Endothelial cell (in vitro differentiated cells): ENCODE measurements at regions not wholly inside any gene's neighbourhood (a gene's known extent, or its start where the extent isn't known, plus 50 kb on each side); places are given as distances from the start of the nearest gene placed in this dataset.

Experiments
- DNase-seq: peaks from one replicate; pipeline ENCODE4 v3.0.0; 2021; ENCODE audit warnings: low spot score
- H3K27ac Mint-ChIP-seq: one replicate; pipeline ENCODE4 v1.8.0; 2021; ENCODE audit warnings: mixed read lengths, inconsistent platforms; ENCODE audit not compliant: unreplicated experiment
- H3K27me3 Mint-ChIP-seq: one replicate; pipeline ENCODE4 v1.8.0; 2021; ENCODE audit warnings: mild to moderate bottlenecking, moderate library complexity, mixed read lengths, inconsistent platforms; ENCODE audit not compliant: unreplicated experiment
- H3K36me3 Mint-ChIP-seq: one replicate; pipeline ENCODE4 v1.8.0; 2021; ENCODE audit warnings: mild to moderate bottlenecking, low read depth, mixed read lengths, inconsistent platforms; ENCODE audit not compliant: unreplicated experiment
- H3K4me1 Mint-ChIP-seq: one replicate; pipeline ENCODE4 v1.8.0; 2021; ENCODE audit warnings: mild to moderate bottlenecking, mixed read lengths, inconsistent platforms; ENCODE audit not compliant: unreplicated experiment
- H3K4me3 Mint-ChIP-seq: one replicate; pipeline ENCODE4 v1.8.0; 2021; ENCODE audit warnings: mild to moderate bottlenecking, mixed read lengths, inconsistent platforms; ENCODE audit not compliant: unreplicated experiment
- H3K9me3 Mint-ChIP-seq: one replicate; pipeline ENCODE4 v1.8.0; 2021; ENCODE audit warnings: mixed read lengths, inconsistent platforms; ENCODE audit not compliant: unreplicated experiment
- TF ChIP-seq, protein P1 (sequence below): fragments of 200-600 bp; sonication (generic); IDR thresholded peaks from one replicate; pipeline ENCODE4 v1.5.0; 2021; ENCODE audit warnings: antibody characterized with exemption; ENCODE audit not compliant: unreplicated experiment

GRCh38 chr2:105691947-105692390 is 52.7 kb upstream of the NCK2 start:
- no peaks in the 10 kb centered on the region for H3K27me3 Mint-ChIP-seq
- H3K4me1 Mint-ChIP-seq: no peaks in the 10 kb centered on the region
- no peak overlapping the region for H3K27ac Mint-ChIP-seq
- H3K4me3 Mint-ChIP-seq: no peak overlapping the region
- no peaks in the 10 kb centered on the region for H3K36me3 Mint-ChIP-seq
- TF ChIP-seq, protein P1, sequence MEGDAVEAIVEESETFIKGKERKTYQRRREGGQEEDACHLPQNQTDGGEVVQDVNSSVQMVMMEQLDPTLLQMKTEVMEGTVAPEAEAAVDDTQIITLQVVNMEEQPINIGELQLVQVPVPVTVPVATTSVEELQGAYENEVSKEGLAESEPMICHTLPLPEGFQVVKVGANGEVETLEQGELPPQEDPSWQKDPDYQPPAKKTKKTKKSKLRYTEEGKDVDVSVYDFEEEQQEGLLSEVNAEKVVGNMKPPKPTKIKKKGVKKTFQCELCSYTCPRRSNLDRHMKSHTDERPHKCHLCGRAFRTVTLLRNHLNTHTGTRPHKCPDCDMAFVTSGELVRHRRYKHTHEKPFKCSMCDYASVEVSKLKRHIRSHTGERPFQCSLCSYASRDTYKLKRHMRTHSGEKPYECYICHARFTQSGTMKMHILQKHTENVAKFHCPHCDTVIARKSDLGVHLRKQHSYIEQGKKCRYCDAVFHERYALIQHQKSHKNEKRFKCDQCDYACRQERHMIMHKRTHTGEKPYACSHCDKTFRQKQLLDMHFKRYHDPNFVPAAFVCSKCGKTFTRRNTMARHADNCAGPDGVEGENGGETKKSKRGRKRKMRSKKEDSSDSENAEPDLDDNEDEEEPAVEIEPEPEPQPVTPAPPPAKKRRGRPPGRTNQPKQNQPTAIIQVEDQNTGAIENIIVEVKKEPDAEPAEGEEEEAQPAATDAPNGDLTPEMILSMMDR: no peak
- no peak for DNase-seq
- H3K9me3 Mint-ChIP-seq: no peaks in the 10 kb centered on the region

GRCh38 chr2:105690566-105690965 is 54.1 kb upstream of the NCK2 start:
- no peaks in the 10 kb centered on the region for H3K9me3 Mint-ChIP-seq
- H3K4me1 Mint-ChIP-seq: no peaks in the 10 kb centered on the region
- TF ChIP-seq, protein P1: no peak
- no peak overlapping the region for H3K4me3 Mint-ChIP-seq
- H3K27me3 Mint-ChIP-seq: no peaks in the 10 kb centered on the region
- no peak for DNase-seq
- H3K36me3 Mint-ChIP-seq: no peaks in the 10 kb centered on the region
- H3K27ac Mint-ChIP-seq: no peak overlapping the region

- Mint-ChIP-seq H3K36me3 (no peaks in the 10 kb centered on the region), H3K27ac (no peak overlapping the region), H3K4me3 (no peak overlapping the region), H3K9me3 (no peaks in the 10 kb centered on the region), H3K4me1 (no peaks in the 10 kb centered on the region), H3K27me3 (no peaks in the 10 kb centered on the region)
- DNase-seq: no peak
- TF ChIP-seq, protein P1: no peak
These were observed 55.2 kb upstream of the NCK2 start for GRCh38 chr2:105689484-105689883.

DNA sequence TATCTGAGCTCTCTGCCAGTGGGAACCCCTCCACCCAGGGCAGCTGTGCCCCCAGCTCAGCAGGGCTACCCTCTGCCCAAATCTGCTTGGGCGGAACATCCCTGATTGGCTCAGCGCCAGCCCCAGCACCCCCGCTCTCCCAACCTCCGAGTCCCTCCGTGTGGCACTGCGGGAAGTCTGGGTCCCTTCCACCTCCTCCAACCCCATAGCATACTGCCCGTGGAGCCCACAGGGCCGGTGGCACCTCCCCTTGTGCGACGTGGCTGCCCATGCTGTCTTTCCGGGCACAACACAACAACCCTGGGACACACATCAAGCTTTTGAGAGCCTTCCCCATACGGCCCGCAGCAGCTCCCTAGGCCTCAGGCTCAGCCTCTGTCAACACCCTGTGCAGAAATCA is 55.8 kb upstream of the NCK2 start:
- Mint-ChIP-seq H3K9me3 (no peaks in the 10 kb centered on the region), H3K4me1 (no peaks in the 10 kb centered on the region), H3K4me3 (no peak overlapping the region), H3K27me3 (no peaks in the 10 kb centered on the region), H3K27ac (no peak overlapping the region), H3K36me3 (no peaks in the 10 kb centered on the region)
- TF ChIP-seq, protein P1: no peak
- DNase-seq: no peak

DNA sequence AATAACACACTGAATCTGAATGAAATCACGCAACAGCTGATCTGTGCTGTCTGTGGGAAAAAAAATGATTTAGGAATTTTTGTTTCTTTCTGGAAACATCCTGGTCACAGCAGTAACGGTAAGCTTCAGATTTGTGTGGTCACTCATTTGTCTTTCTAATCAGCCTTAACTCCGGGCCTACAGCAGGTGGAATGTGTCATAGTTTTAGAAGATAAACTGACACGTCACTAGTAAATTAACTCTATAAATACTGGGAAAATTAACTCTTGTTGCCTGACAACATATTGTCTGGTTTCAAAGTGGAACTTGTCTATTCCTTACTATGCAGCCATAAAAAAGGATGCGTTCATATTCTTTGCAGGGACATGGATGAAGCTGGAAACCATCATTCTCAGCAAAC is 58.1 kb upstream of the NCK2 start:
- DNase-seq: no peak
- H3K4me1 Mint-ChIP-seq: no peaks in the 10 kb centered on the region
- TF ChIP-seq, protein P1: no peak
- H3K4me3 Mint-ChIP-seq: no peak overlapping the region
- H3K9me3 Mint-ChIP-seq: no peaks in the 10 kb centered on the region
- H3K27me3 Mint-ChIP-seq: no peaks in the 10 kb centered on the region
- H3K27ac Mint-ChIP-seq: no peak overlapping the region
- H3K36me3 Mint-ChIP-seq: no peaks in the 10 kb centered on the region
